SIG-M5 (cell line): ENCODE measurements at regions not wholly inside any gene's neighbourhood (a gene's known extent, or its start where the extent isn't known, plus 50 kb on each side); places are given as distances from the start of the nearest gene placed in this dataset.

Experiments
- DNase-seq: peaks from one replicate; lab custom pipeline; 2025; lab: John Stamatoyannopoulos, UW

GRCh38 chr7:36070230-36070629 lies 82.8 kb upstream of the EEPD1 start:
- DNase-seq: no peak

- no peak for DNase-seq
Observed at GRCh38 chr7:36071605-36072004, 81.4 kb upstream of the EEPD1 start.

GRCh38 chr7:36072620-36073019 lies 80.4 kb upstream of the EEPD1 start:
- no peak for DNase-seq

- DNase-seq: no peak
Observed at GRCh38 chr7:36075561-36075960, 77.5 kb upstream of the EEPD1 start.

GRCh38 chr7:36076074-36076473 lies 77.0 kb upstream of the EEPD1 start:
- no peak for DNase-seq

- DNase-seq: no peak
Observed at GRCh38 chr7:36078816-36079360, 74.2 kb upstream of the EEPD1 start.

- no peak for DNase-seq
Observed at GRCh38 chr7:36079446-36080025, 73.5 kb upstream of the EEPD1 start.

GRCh38 chr7:36080843-36081242 lies 72.2 kb upstream of the EEPD1 start:
- no peak for DNase-seq

- DNase-seq: no peak
Observed at GRCh38 chr7:36082216-36082615, 70.8 kb upstream of the EEPD1 start.

GRCh38 chr7:36082910-36083309 lies 70.1 kb upstream of the EEPD1 start:
- DNase-seq: no peak

GRCh38 chr7:36083626-36084380 lies 69.3 kb upstream of the EEPD1 start:
- no peak for DNase-seq

GRCh38 chr7:36084485-36085091 lies 68.5 kb upstream of the EEPD1 start:
- no peak for DNase-seq

GRCh38 chr7:36085096-36085495 lies 68.0 kb upstream of the EEPD1 start:
- DNase-seq: no peak

- DNase-seq: no peak
Observed at GRCh38 chr7:36086571-36086970, 66.5 kb upstream of the EEPD1 start.

- DNase-seq: no peak
Observed at GRCh38 chr7:36088553-36088952, 64.5 kb upstream of the EEPD1 start.

GRCh38 chr7:36088966-36089365 lies 64.1 kb upstream of the EEPD1 start:
- DNase-seq: no peak

- DNase-seq: no peak
Observed at GRCh38 chr7:36090976-36091873, 61.8 kb upstream of the EEPD1 start.

- DNase-seq: no peak
Observed at GRCh38 chr7:36091874-36092176, 61.2 kb upstream of the EEPD1 start.

GRCh38 chr7:36092221-36092771 lies 60.8 kb upstream of the EEPD1 start:
- DNase-seq: no peak

GRCh38 chr7:36096460-36097095 lies 56.5 kb upstream of the EEPD1 start:
- DNase-seq: no peak

GRCh38 chr7:36098096-36098495 lies 55.0 kb upstream of the EEPD1 start:
- DNase-seq: no peak

GRCh38 chr7:36100226-36100625 lies 52.8 kb upstream of the EEPD1 start:
- no peak for DNase-seq
